IMR-90 (cell line): ENCODE measurements at regions not wholly inside any gene's neighbourhood (a gene's known extent, or its start where the extent isn't known, plus 50 kb on each side); places are given as distances from the start of the nearest gene placed in this dataset.

Experiments
- ATAC-seq: fragments of 200-7000 bp; cut with Tn5 transposase; 2 replicates; pipeline ENCODE4 v1.9.1; 2020; ENCODE audit warnings: low read depth, mild to moderate bottlenecking, moderate library complexity
- BruUV-seq: library from RNA; stranded (reverse); fragments of 400-500 nt; replicated peaks from 2 replicates; lab custom pipeline; 2021; lab: Mats Ljungman, UMichigan
- CTCF ChIA-PET: fragments of 300-600 bp; formaldehyde crosslinking; extraction: SDS; loops from one replicate; lab custom pipeline; 2021; ENCODE audit warnings: antibody characterized with exemption; lab: Yijun Ruan, JAX
- POLR2A ChIA-PET: fragments of 300-600 bp; sonication (Branson Sonifier 250); formaldehyde crosslinking; loops from one replicate; lab custom pipeline; 2022; ENCODE audit warnings: antibody characterized with exemption; ENCODE audit not compliant: unreplicated experiment; lab: Charles Lee
- DNase-seq: peaks from one replicate; pipeline ENCODE4 v3.0.0; 2013
- H2AFZ ChIP-seq: replicated peaks from 2 replicates; pipeline ENCODE3; 2013; ENCODE audit warnings: low read length, mild to moderate bottlenecking; ENCODE audit not compliant: poor library complexity
- H2AK5ac ChIP-seq: 2 replicates; pipeline ENCODE4 v1.6.1; 2013; ENCODE audit warnings: low read depth, low read length, inconsistent platforms
- H2AK9ac ChIP-seq: replicated peaks from 2 replicates; pipeline ENCODE3; 2013; ENCODE audit warnings: mild to moderate bottlenecking, low read depth, low read length, moderate library complexity; ENCODE audit not compliant: poor library complexity
- H2BK120ac ChIP-seq: 2 replicates; pipeline ENCODE4 v1.6.1; 2013; ENCODE audit warnings: low read depth, low read length, inconsistent platforms
- H2BK15ac ChIP-seq: 3 replicates; pipeline ENCODE4 v1.6.1; 2013; ENCODE audit warnings: low read depth, low read length, inconsistent platforms
- H2BK20ac ChIP-seq: 2 replicates; pipeline ENCODE4 v1.6.1; 2013; ENCODE audit warnings: low read depth, mild to moderate bottlenecking, inconsistent platforms, low read length, moderate library complexity
- H2BK5ac ChIP-seq: 2 replicates; pipeline ENCODE4 v1.6.1; 2013; ENCODE audit warnings: mild to moderate bottlenecking, low read depth, low read length, inconsistent platforms; ENCODE audit not compliant: poor library complexity, severe bottlenecking
- H3K14ac ChIP-seq: replicated peaks from 2 replicates; pipeline ENCODE4 v1.6.1; 2013; ENCODE audit warnings: low read depth, low read length, inconsistent platforms
- H3K18ac ChIP-seq: 2 replicates; pipeline ENCODE4 v1.6.1; 2013; ENCODE audit warnings: low read depth, low read length, control low read depth
- H3K23ac ChIP-seq: 2 replicates; pipeline ENCODE4 v1.6.1; 2013; ENCODE audit warnings: low read depth, low read length, inconsistent platforms
- H3K27ac ChIP-seq: 2 replicates; pipeline ENCODE4 v1.5.1; 2013; ENCODE audit warnings: mild to moderate bottlenecking, control low read depth, low read length; ENCODE audit not compliant: insufficient read depth
- H3K27me3 ChIP-seq: 2 replicates; pipeline ENCODE4 v1.6.1; 2013; ENCODE audit warnings: low read length; ENCODE audit not compliant: control insufficient read depth, insufficient read depth
- H3K36me3 ChIP-seq: 2 replicates; pipeline ENCODE4 v1.6.1; 2013; ENCODE audit warnings: low read length, mixed read lengths; ENCODE audit not compliant: control insufficient read depth, insufficient read depth
- H3K4ac ChIP-seq: 2 replicates; pipeline ENCODE4 v1.6.1; 2013; ENCODE audit warnings: low read depth, low read length, inconsistent platforms
- H3K4me1 ChIP-seq: 2 replicates; pipeline ENCODE4 v1.6.1; 2013; ENCODE audit warnings: low read length, mixed read lengths; ENCODE audit not compliant: control insufficient read depth, insufficient read depth
- H3K4me2 ChIP-seq: 2 replicates; pipeline ENCODE4 v1.6.1; 2013; ENCODE audit warnings: low read depth, mild to moderate bottlenecking, control low read depth, low read length, moderate library complexity
- H3K4me3 ChIP-seq: 2 replicates; pipeline ENCODE4 v1.5.1; 2013; ENCODE audit warnings: low read depth, mild to moderate bottlenecking, control low read depth, low read length, moderate library complexity; ENCODE audit not compliant: insufficient read depth
- H3K56ac ChIP-seq: 2 replicates; pipeline ENCODE4 v1.6.1; 2013; ENCODE audit warnings: low read length, inconsistent platforms; ENCODE audit not compliant: insufficient read depth; ENCODE audit errors: extremely low read depth
- H3K79me1 ChIP-seq, 2 experiments: 2 replicates each; pipeline ENCODE4 v1.6.1; 2013; ENCODE audit warnings: low read length in 2 of 2, inconsistent platforms in 1 of 2, low read depth in 1 of 2
- H3K9ac ChIP-seq: 2 replicates; pipeline ENCODE4 v1.6.1; 2013; ENCODE audit warnings: low read depth, low read length, control low read depth
- H3K9me1 ChIP-seq: 2 replicates; pipeline ENCODE4 v1.6.1; 2013; ENCODE audit warnings: low read length, inconsistent platforms; ENCODE audit not compliant: insufficient read depth
- H3K9me3 ChIP-seq: 2 replicates; pipeline ENCODE4 v1.6.1; 2013; ENCODE audit warnings: low read length; ENCODE audit not compliant: control insufficient read depth, insufficient read depth
- H4K20me1 ChIP-seq: 2 replicates; pipeline ENCODE4 v1.6.1; 2013; ENCODE audit warnings: low read length, inconsistent platforms; ENCODE audit not compliant: insufficient read depth
- H4K5ac ChIP-seq: 2 replicates; pipeline ENCODE4 v1.6.1; 2013; ENCODE audit warnings: mild to moderate bottlenecking, low read depth, low read length, control low read depth
- H4K8ac ChIP-seq, 2 experiments: 2 replicates each; pipeline ENCODE4 v1.6.1; 2013; ENCODE audit warnings: low read depth in 2 of 2, low read length in 2 of 2, control low read depth in 1 of 2, inconsistent platforms in 1 of 2
- H4K91ac ChIP-seq: 2 replicates; pipeline ENCODE4 v1.6.1; 2013; ENCODE audit warnings: low read depth, low read length, inconsistent platforms; ENCODE audit not compliant: insufficient read depth
- BHLHE40 ChIP-seq: fragments of 150-350 bp; IDR thresholded peaks from 2 replicates; pipeline ENCODE4 v1.6.1; 2016; ENCODE audit warnings: mild to moderate bottlenecking, low read depth, low read length
- CEBPB ChIP-seq: IDR thresholded peaks from 2 replicates; pipeline ENCODE4 v1.6.1; 2012; ENCODE audit warnings: low read depth, low read length, improper control_type of control experiment
- ELK1 ChIP-seq: fragments of 150-350 bp; IDR thresholded peaks from 2 replicates; pipeline ENCODE4 v1.6.1; 2016; ENCODE audit warnings: low read depth, mild to moderate bottlenecking, low read length, moderate library complexity, borderline replicate concordance
- FOS ChIP-seq: fragments of 150-350 bp; IDR thresholded peaks from 2 replicates; pipeline ENCODE4 v1.6.1; 2016; ENCODE audit warnings: low read depth, low read length
- MAFK ChIP-seq: IDR thresholded peaks from 2 replicates; pipeline ENCODE4 v1.6.1; 2012; ENCODE audit warnings: low read depth, low read length, improper control_type of control experiment
- MAZ ChIP-seq: IDR thresholded peaks from 2 replicates; pipeline ENCODE4 v1.6.1; 2012; ENCODE audit warnings: low read depth, mild to moderate bottlenecking, low read length, improper control_type of control experiment, moderate library complexity, borderline replicate concordance
- RAD21 ChIP-seq: IDR thresholded peaks from 2 replicates; pipeline ENCODE4 v1.6.1; 2012; ENCODE audit warnings: low read length, improper control_type of control experiment
- RCOR1 ChIP-seq: IDR thresholded peaks from 2 replicates; pipeline ENCODE4 v1.6.1; 2012; ENCODE audit warnings: mild to moderate bottlenecking, low read length, improper control_type of control experiment; ENCODE audit not compliant: insufficient replicate concordance
- RFX5 ChIP-seq: IDR thresholded peaks from 2 replicates; pipeline ENCODE4 v1.8.0; 2012; ENCODE audit warnings: low read depth, mild to moderate bottlenecking, low read length, moderate library complexity
- SMC3 ChIP-seq: fragments of 150-350 bp; IDR thresholded peaks from 2 replicates; pipeline ENCODE4 v1.6.1; 2016; ENCODE audit warnings: low read depth, mild to moderate bottlenecking, antibody characterized with exemption, low read length, moderate library complexity
- WGBS, 2 experiments: methylation state at CpG; one replicate each; pipeline versions ENCODE4 v1.1.5 to v1.1.7; 2013; ENCODE audit warnings: missing lambda C conversion rate in 2 of 2; ENCODE audit not compliant: insufficient read length in 1 of 2; ENCODE audit errors: extremely low coverage in 2 of 2; 5-methylcytosine and 5-hydroxymethylcytosine counted together
- dilution Hi-C: fragments of 300-500 bp; cut with HindIII; formaldehyde crosslinking; loops from one replicate; pipeline ENCODE4 v1.14.3; 2018; ENCODE audit warnings: low sequenced_read_pairs; ENCODE audit not compliant: unreplicated experiment
- in situ Hi-C: fragments of 300-500 bp; cut with MboI; formaldehyde crosslinking; loops from 3 replicates; pipeline ENCODE4 v1.14.3; 2019; ENCODE audit warnings: low sequenced_read_pairs, inconsistent platforms, mixed read lengths
- intact Hi-C: fragments of 100-400 bp; cut with micrococcal nuclease; formaldehyde crosslinking; loops from 2 replicates; pipeline ENCODE4 v1.10.0; 2022

- Histone ChIP-seq H3K27ac (no peak overlapping the region), H3K9me3 (no peaks in the 10 kb centered on the region), H3K36me3 (no peaks in the 10 kb centered on the region), H3K56ac (no peak overlapping the region), H3K4me1 (no peaks in the 10 kb centered on the region), H4K5ac (no peak overlapping the region), H4K20me1 (no peaks in the 10 kb centered on the region), H3K23ac (no peak overlapping the region), H3K14ac (no peak overlapping the region), H3K4me3 (no peak overlapping the region), H4K8ac (no peak overlapping the region), H3K18ac (no peak overlapping the region), H2BK120ac (no peak overlapping the region), H2AK9ac (no peak overlapping the region), H2BK5ac (no peak overlapping the region), H4K91ac (no peak overlapping the region), H2BK15ac (no peak overlapping the region), H2BK20ac (no peak overlapping the region), H3K27me3 (peaks cover 7% of the 10 kb centered on the region; the same call in 1 of the 2 replicates), H2AK5ac (no peak overlapping the region), H3K79me1 (no peaks in the 10 kb centered on the region), H3K9me1 (no peaks in the 10 kb centered on the region), H3K9ac (no peak overlapping the region), H3K4me2 (no peak overlapping the region), H3K4ac (no peak overlapping the region), H2AFZ (no peak overlapping the region)
- no peak for DNase-seq
- no CpG with 5 or more reads among the region's 3 CpGs for WGBS, 2 experiments
- in situ Hi-C loops (no loop called here), intact Hi-C loops (no loop called here), dilution Hi-C loops (no loop called here)
- TF ChIP-seq CEBPB, result no peak
- TF ChIP-seq BHLHE40, result no peak
- TF ChIP-seq FOS, result no peak
- TF ChIP-seq RFX5, result no peak
- no peak for TF ChIP-seq RAD21
- TF ChIP-seq MAZ, result no peak
- no peak for TF ChIP-seq RCOR1
- TF ChIP-seq SMC3, result no peak
- no peak for TF ChIP-seq MAFK
- TF ChIP-seq ELK1, result no peak
- no TSS peak for BruUV-seq
- CTCF ChIA-PET, result no interaction called here
- no peak for ATAC-seq
- POLR2A ChIA-PET, result no interaction called here
These were observed 348.5 kb downstream of the CXCL12 start for GRCh38 chr10:44036425-44036824.
